PC-9 (cell line): ENCODE measurements at regions not wholly inside any gene's neighbourhood (a gene's known extent, or its start where the extent isn't known, plus 50 kb on each side); places are given as distances from the start of the nearest gene placed in this dataset.

Experiments used
- BruUV-seq: library from RNA; stranded (reverse); fragments of 400-500 nt; replicated peaks from 2 replicates; lab custom pipeline; 2021; lab: Mats Ljungman, UMichigan
- CTCF ChIA-PET: fragments of 300-600 bp; sonication (Branson Sonifier 250); formaldehyde crosslinking; loops from one replicate; lab custom pipeline; 2022; ENCODE audit warnings: antibody characterized with exemption; lab: Charles Lee
- POLR2A ChIA-PET: fragments of 300-600 bp; sonication (Branson Sonifier 250); formaldehyde crosslinking; loops from one replicate; lab custom pipeline; 2022; ENCODE audit warnings: antibody characterized with exemption; ENCODE audit not compliant: unreplicated experiment; lab: Charles Lee
- DNase-seq, 2 experiments: peaks; one replicate each; pipeline versions ENCODE4 v3.0.0 to v3.0.0-alpha.2; 2015 to 2022; ENCODE audit warnings: mixed read lengths in 1 of 2
- H2AFZ ChIP-seq: fragments of 200-600 bp; sonication (generic); 2 replicates; pipeline ENCODE4 v1.8.1; 2017; ENCODE audit warnings: antibody characterized with exemption
- H3F3A ChIP-seq: fragments of 200-600 bp; sonication (generic); 2 replicates; pipeline ENCODE4 v1.8.1; 2017; ENCODE audit warnings: antibody characterized with exemption, mild to moderate bottlenecking, low read depth; ENCODE audit not compliant: insufficient read depth
- H3K27ac ChIP-seq: fragments of 200-600 bp; sonication (generic); 2 replicates; pipeline ENCODE4 v1.6.1; 2016; ENCODE audit warnings: mixed run types
- H3K27me3 ChIP-seq: fragments of 200-600 bp; sonication (generic); 2 replicates; pipeline ENCODE4 v1.6.1; 2016; ENCODE audit warnings: low read depth, mixed run types; ENCODE audit not compliant: insufficient read depth
- H3K36me3 ChIP-seq: fragments of 200-600 bp; sonication (generic); 2 replicates; pipeline ENCODE4 v1.6.1; 2016; ENCODE audit warnings: low read depth, mixed run types
- H3K4me1 ChIP-seq: fragments of 200-600 bp; sonication (generic); replicated peaks from 2 replicates; pipeline ENCODE4 v1.6.1; 2016; ENCODE audit warnings: mixed run types; ENCODE audit not compliant: insufficient read depth
- H3K4me2 ChIP-seq: fragments of 200-600 bp; sonication (generic); 2 replicates; pipeline ENCODE4 v1.6.1; 2017; ENCODE audit warnings: mixed run types
- H3K4me3 ChIP-seq: fragments of 200-600 bp; sonication (generic); 2 replicates; pipeline ENCODE4 v1.6.1; 2016; ENCODE audit warnings: mixed run types
- H3K79me2 ChIP-seq: fragments of 200-600 bp; sonication (generic); 2 replicates; pipeline ENCODE4 v1.6.1; 2017; ENCODE audit warnings: low read depth, mixed run types
- H3K9me2 ChIP-seq: fragments of 200-600 bp; sonication (generic); 2 replicates; pipeline ENCODE4 v1.8.1; 2017; ENCODE audit warnings: mild to moderate bottlenecking; ENCODE audit not compliant: insufficient read depth
- H3K9me3 ChIP-seq: fragments of 200-600 bp; sonication (generic); 2 replicates; pipeline ENCODE4 v1.8.1; 2016; ENCODE audit warnings: low read depth; ENCODE audit not compliant: insufficient read depth
- H4K20me1 ChIP-seq: fragments of 200-600 bp; sonication (generic); 2 replicates; pipeline ENCODE4 v1.8.1; 2017; ENCODE audit not compliant: insufficient read depth
- CTCF ChIP-seq: fragments of 200-600 bp; sonication (generic); conservative IDR thresholded peaks from 2 replicates; pipeline ENCODE4 v1.6.1; 2017; ENCODE audit warnings: mixed run types, antibody characterized with exemption, mild to moderate bottlenecking, moderate library complexity
- EZH2 ChIP-seq: fragments of 200-600 bp; sonication (generic); IDR thresholded peaks from 2 replicates; pipeline ENCODE4 v1.8.0; 2017; ENCODE audit warnings: antibody characterized with exemption, low read depth
- intact Hi-C: fragments of 100-400 bp; cut with micrococcal nuclease; formaldehyde crosslinking; loops from one replicate; pipeline ENCODE4 v1.10.0; 2022; ENCODE audit not compliant: unreplicated experiment

- H3K4me2 ChIP-seq: no peak overlapping the region
- intact Hi-C loops: no loop called here
- no peaks in the 10 kb centered on the region for H3K79me2 ChIP-seq
- H3K9me2 ChIP-seq: no peaks in the 10 kb centered on the region
- TF ChIP-seq EZH2 (no peak), CTCF (no peak)
- no peaks in the 10 kb centered on the region for H3K4me1 ChIP-seq
- POLR2A ChIA-PET: no interaction called here
- BruUV-seq: no TSS peak
- no peaks in the 10 kb centered on the region for H4K20me1 ChIP-seq
- H3F3A ChIP-seq: no peaks in the 10 kb centered on the region
- DNase-seq: no peak
- CTCF ChIA-PET: no interaction called here
- no peak overlapping the region for H3K27ac ChIP-seq
- no peaks in the 10 kb centered on the region for H3K9me3 ChIP-seq
- H3K27me3 ChIP-seq: no peaks in the 10 kb centered on the region
- H3K4me3 ChIP-seq: no peak overlapping the region
- no peaks in the 10 kb centered on the region for H3K36me3 ChIP-seq
- H2AFZ ChIP-seq: no peak overlapping the region
Observed at GRCh38 chr2:172270278-172271079, 156.9 kb upstream of the ITGA6 start.

GRCh38 chr2:172273910-172274571 is 153.3 kb upstream of the ITGA6 start:
- H2AFZ ChIP-seq: no peak overlapping the region
- intact Hi-C loops: no loop called here
- POLR2A ChIA-PET: no interaction called here

GRCh38 chr2:172275239-172275638 is 152.1 kb upstream of the ITGA6 start:
- Histone ChIP-seq H3K4me1 (no peaks in the 10 kb centered on the region), H3K9me2 (no peaks in the 10 kb centered on the region), H3K9me3 (no peaks in the 10 kb centered on the region; the same call in 1 of the 2 replicates), H3K4me3 (no peak overlapping the region), H3F3A (no peaks in the 10 kb centered on the region; the same call in 1 of the 2 replicates), H3K79me2 (no peaks in the 10 kb centered on the region), H3K27ac (no peak overlapping the region), H3K27me3 (no peaks in the 10 kb centered on the region), H2AFZ (no peak overlapping the region), H4K20me1 (no peaks in the 10 kb centered on the region), H3K36me3 (no peaks in the 10 kb centered on the region), H3K4me2 (no peak overlapping the region)
- ChIA-PET POLR2A (no interaction called here), CTCF (no interaction called here)
- no TSS peak for BruUV-seq
- intact Hi-C loops: no loop called here
- DNase-seq: no peak
- TF ChIP-seq EZH2: no peak
- no peak for TF ChIP-seq CTCF

More at GRCh38 chr2:172273910-172274571, 153.3 kb upstream of the ITGA6 start:
- Histone ChIP-seq H3K4me3 (no peak overlapping the region), H3K36me3 (no peaks in the 10 kb centered on the region), H3K9me3 (no peaks in the 10 kb centered on the region; the same call in 1 of the 2 replicates), H3K4me1 (no peaks in the 10 kb centered on the region), H3K79me2 (no peaks in the 10 kb centered on the region), H3K27ac (no peak overlapping the region), H3K4me2 (no peak overlapping the region), H4K20me1 (no peaks in the 10 kb centered on the region), H3K27me3 (no peaks in the 10 kb centered on the region), H3K9me2 (no peaks in the 10 kb centered on the region), H3F3A (no peaks in the 10 kb centered on the region; the same call in 1 of the 2 replicates)
- no peak for DNase-seq
- no TSS peak for BruUV-seq
- CTCF ChIA-PET: no interaction called here
- TF ChIP-seq EZH2 (no peak), CTCF (no peak)
